Right lobe of liver (tissue), 6 donors: ENCODE measurements at regions not wholly inside any gene's neighbourhood (a gene's known extent, or its start where the extent isn't known, plus 50 kb on each side); places are given as distances from the start of the nearest gene placed in this dataset.

Experiments used
- ATAC-seq, 4 donors: fragments of 200-7000 bp; cut with Tn5 transposase; one replicate each; pipeline ENCODE4 v1.9.1; 2020; ENCODE audit warnings: mild to moderate bottlenecking in 4 of 4, moderate library complexity in 4 of 4
- DNase-seq, 3 donors: peaks; one replicate each; pipeline ENCODE4 v3.0.0-alpha.2; 2020
- H3K27ac ChIP-seq, 3 donors: fragments of 200-600 bp; one replicate each; pipeline ENCODE4 v1.8.0; 2022
- H3K27me3 ChIP-seq, 2 donors: fragments of 200-600 bp; one replicate each; pipeline ENCODE4 v1.8.0; 2022
- H3K36me3 ChIP-seq, 4 donors: fragments of 200-600 bp; sonication (generic) in 1 of 4; one replicate each; pipeline versions ENCODE4 v1.5.1 to v1.8.0; 2017 to 2022; ENCODE audit warnings: control low read depth in 1 of 4
- H3K4me1 ChIP-seq, 4 donors: fragments of 200-600 bp; sonication (generic) in 1 of 4; one replicate each; pipeline versions ENCODE4 v1.5.1 to v1.8.0; 2017 to 2022; ENCODE audit warnings: control low read depth in 1 of 4
- H3K4me3 ChIP-seq, 3 donors: fragments of 200-600 bp; one replicate each; pipeline ENCODE4 v1.8.0; 2022
- H3K9me3 ChIP-seq, 4 donors: fragments of 200-600 bp; sonication (generic) in 1 of 4; one replicate each; pipeline versions ENCODE4 v1.5.1 to v1.8.0; 2017 to 2022; ENCODE audit warnings: control low read depth in 1 of 4
- CTCF ChIP-seq, 4 donors: fragments of 200-600 bp in 3 of 4; fragments of 450-650 bp in 1 of 4; IDR thresholded peaks; one replicate each; pipeline versions ENCODE4 v1.5.1 to v1.8.0; 2016 to 2022; ENCODE audit warnings: antibody characterized with exemption in 4 of 4, mild to moderate bottlenecking in 2 of 4
- POLR2A ChIP-seq: fragments of 450-650 bp; IDR thresholded peaks from one replicate; pipeline ENCODE4 v1.6.1; 2017; ENCODE audit warnings: antibody characterized with exemption, mild to moderate bottlenecking
- WGBS: methylation state at CpG from one replicate; pipeline ENCODE4 v1.1.6; 2018; ENCODE audit warnings: low coverage, low lambda C conversion rate; ENCODE audit not compliant: insufficient coverage; ENCODE audit errors: missing lambda C conversion rate; 5-methylcytosine and 5-hydroxymethylcytosine counted together
- intact Hi-C, 2 donors: fragments of 100-400 bp; cut with DNase I; formaldehyde crosslinking; loops; one replicate each; pipeline versions ENCODE4 v1.11.2 to v1.14.1; 2022
- donor health status: DM: no; HTN: yes; CAD: no.
- donor health status: DM: no; HTN: no; CAD: no.
- donor health status: DM: no; HTN: no; CAD: no.
- donor health status: DM: no; HTN: yes; CAD: no.
- donor health status: DM: no; HTN: yes; CAD: no.

GRCh38 chr5:3006526-3006925 is 255.0 kb upstream of the IRX2 start:
- no peak for DNase-seq
- no peak for TF ChIP-seq POLR2A
- no peak for TF ChIP-seq CTCF (IDR thresholded peaks at IDR 0.05)
- no peaks in the 10 kb centered on the region for H3K36me3 ChIP-seq
- H3K27me3 ChIP-seq: no peaks in the 10 kb centered on the region
- intact Hi-C loops: no loop called here
- 35% methylated on average over 5 of the region's 7 CpGs for WGBS
- H3K9me3 ChIP-seq: no peaks in the 10 kb centered on the region
- ATAC-seq: no peak
- no peak overlapping the region for H3K4me3 ChIP-seq
- H3K4me1 ChIP-seq: no peaks in the 10 kb centered on the region
- no peak overlapping the region for H3K27ac ChIP-seq

DNA sequence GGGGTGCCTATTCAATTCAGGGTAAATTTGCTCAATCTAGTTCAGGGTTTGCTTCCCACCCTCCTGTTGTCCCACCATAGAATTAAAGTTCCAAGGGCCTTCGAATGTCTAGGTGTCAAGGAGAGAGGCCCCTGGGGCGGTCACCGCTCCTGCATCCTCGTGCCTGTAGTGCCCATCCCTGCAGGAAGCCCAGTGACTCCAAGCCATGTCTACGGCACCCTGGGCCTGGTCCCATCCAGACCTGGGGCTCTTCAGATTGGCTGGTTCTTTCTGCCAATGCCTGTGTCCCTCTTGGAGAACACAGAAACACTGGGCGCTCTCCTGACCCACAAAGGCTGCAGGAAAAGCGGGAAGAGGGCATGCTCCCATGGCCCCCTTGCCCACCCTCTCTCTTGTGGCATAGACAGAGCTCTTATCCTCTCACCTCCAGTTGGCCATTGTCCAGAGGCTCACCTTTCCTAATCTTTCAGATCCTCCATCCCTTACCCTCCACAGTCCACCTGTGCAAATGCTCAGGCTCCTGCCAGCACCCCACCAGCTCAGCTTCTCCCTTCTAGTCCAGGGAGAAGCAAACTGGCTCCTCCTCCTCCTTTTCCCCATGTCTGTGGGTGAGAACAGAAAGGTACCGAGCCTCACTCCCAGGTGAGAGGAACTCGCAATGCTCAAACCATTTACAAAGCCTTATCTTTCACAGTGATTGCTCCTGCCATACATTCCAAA is 253.0 kb upstream of the IRX2 start:
- H3K4me3 ChIP-seq: no peak overlapping the region
- peak in 1 of 4 donors; percentile 22 for ATAC-seq
- H3K4me1 ChIP-seq: no peaks in the 10 kb centered on the region
- H3K27me3 ChIP-seq: no peaks in the 10 kb centered on the region
- intact Hi-C loops: no loop called here
- DNase-seq: no peak
- H3K36me3 ChIP-seq: no peaks in the 10 kb centered on the region
- 75% methylated on average over 2 of the region's 9 CpGs for WGBS
- TF ChIP-seq CTCF (IDR thresholded peaks at IDR 0.05) (no peak), POLR2A (no peak)
- H3K27ac ChIP-seq: no peak overlapping the region
- H3K9me3 ChIP-seq: no peaks in the 10 kb centered on the region

- no peaks in the 10 kb centered on the region for H3K4me1 ChIP-seq
- intact Hi-C loops: no loop called here
- no peak for DNase-seq
- H3K27me3 ChIP-seq: no peaks in the 10 kb centered on the region
- TF ChIP-seq CTCF (IDR thresholded peaks at IDR 0.05) (no peak), POLR2A (no peak)
- H3K4me3 ChIP-seq: no peak overlapping the region
- no peaks in the 10 kb centered on the region for H3K36me3 ChIP-seq
- H3K27ac ChIP-seq: no peak overlapping the region
- no peak for ATAC-seq
- 56% methylated on average over 17 of the region's 17 CpGs for WGBS
- no peaks in the 10 kb centered on the region for H3K9me3 ChIP-seq
These were observed 250.8 kb upstream of the IRX2 start for GRCh38 chr5:3002230-3002629.

- no peak for DNase-seq
- intact Hi-C loops: no loop called here
These were observed 249.2 kb upstream of the IRX2 start for GRCh38 chr5:3000631-3001030.

More at GRCh38 chr5:3000631-3001030, 249.2 kb upstream of the IRX2 start:
- WGBS: 35% methylated on average over 4 of the region's 6 CpGs
- H3K27ac ChIP-seq: no peak overlapping the region
- H3K36me3 ChIP-seq: no peaks in the 10 kb centered on the region
- no peaks in the 10 kb centered on the region for H3K9me3 ChIP-seq
- no peak for TF ChIP-seq POLR2A
- no peak for TF ChIP-seq CTCF (IDR thresholded peaks at IDR 0.05)
- no peak for ATAC-seq
- H3K27me3 ChIP-seq: no peaks in the 10 kb centered on the region
- no peak overlapping the region for H3K4me3 ChIP-seq
- no peaks in the 10 kb centered on the region for H3K4me1 ChIP-seq
